ENCODE measurements at regions not wholly inside any gene's neighbourhood (a gene's known extent, or its start where the extent isn't known, plus 50 kb on each side); places are given as distances from the start of the nearest gene placed in this dataset.

DNA sequence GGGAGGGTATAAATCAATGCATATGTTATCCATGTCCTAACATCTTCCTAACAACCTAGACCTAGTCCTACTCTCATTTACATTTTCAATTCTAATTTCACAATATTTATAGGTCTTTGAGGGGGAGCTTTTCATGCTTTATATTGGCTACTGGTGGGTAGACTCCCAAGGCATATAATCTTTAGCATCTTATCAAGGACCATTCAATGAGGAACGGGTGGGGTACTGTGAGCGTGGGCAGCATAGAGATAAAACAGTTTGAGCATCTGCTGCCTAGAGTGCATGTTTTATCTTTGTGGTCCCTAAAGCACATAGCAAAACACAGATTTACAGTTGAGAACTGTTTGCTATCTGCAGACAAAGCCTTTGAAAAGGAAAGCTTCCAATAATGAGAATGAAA lies 427.6 kb upstream of the WWC1 start:
- no peak for DNase-seq (ENCODE audit: low spot score)

DNA sequence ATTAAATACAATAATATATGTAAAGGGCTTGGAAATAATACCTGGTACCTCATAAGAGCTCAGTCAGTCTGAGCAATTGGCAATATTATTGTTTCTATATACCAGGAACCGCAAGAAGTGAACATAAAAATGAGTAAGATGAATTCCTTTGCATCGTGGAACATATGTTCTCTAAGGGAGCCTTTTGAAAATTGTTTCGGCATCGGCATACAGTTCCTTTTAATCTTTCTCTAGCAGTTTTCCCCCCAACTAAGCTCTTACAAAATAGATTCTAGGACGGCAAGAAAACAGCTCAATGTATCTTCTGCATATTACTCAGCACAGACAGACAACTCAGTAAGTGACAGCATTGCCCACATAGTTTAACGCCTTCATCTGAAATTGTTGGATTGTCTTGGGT lies 426.6 kb upstream of the WWC1 start:
- no peak for DNase-seq (ENCODE audit: low spot score)

DNA sequence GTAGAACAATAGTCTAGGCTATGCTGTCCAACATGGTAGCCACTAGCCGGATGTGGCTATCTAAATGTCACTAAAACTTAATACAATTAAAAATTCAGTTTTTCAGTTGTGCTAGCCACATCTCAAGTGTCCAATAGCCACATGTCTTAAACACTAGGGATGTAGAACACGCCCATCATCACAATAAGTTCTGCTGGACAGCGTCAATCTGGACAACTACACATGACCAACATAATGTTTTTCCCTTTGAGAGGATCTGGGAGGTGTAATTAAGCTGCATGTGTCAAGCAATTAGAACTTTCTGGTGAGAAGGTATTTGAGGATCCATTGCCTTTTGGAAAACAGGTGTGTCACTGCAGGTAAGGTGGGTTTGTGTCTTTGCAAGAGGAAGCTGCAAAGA lies 424.6 kb upstream of the WWC1 start:
- DNase-seq (ENCODE audit: low spot score) = no peak

DNA sequence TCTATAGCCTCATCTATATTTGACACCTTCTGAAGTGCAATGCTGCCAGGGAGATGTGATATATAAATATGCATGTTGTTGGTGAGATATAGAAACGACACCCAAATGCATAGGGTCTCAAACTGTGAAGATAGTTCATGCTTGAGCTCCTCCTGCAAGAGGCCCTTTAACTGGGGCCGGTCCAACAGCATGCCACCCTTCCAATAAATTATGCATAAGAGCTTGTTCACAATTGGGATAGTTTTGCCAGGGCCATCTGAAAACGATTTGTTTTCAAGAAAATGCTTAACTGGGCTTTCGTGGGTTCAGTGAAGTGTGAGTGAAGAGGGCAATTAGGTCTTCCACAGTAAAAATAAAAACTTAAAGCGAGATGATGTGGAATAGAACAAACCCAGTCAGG lies 424.2 kb upstream of the WWC1 start:
- DNase-seq (ENCODE audit: low spot score) = no peak

DNA sequence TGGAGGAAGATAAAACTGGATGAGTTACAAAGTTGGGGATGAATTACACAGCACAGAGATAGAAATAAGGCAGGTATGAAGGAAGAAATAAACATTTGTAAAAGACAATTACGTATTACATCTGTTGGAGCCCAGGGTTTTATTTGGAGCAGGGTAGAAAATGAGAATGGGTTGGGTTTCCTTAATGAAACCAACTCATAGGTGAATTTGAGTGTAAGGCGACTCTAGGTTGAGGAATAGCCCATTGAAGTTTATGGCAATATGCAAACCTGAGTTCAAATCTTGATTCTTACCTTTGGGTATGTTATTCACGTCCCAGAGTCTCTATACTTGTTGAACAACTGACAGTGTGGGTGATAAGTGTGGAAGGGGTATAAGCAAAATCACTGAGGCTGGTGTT lies 422.3 kb upstream of the WWC1 start:
- no peak for DNase-seq (ENCODE audit: low spot score)

DNA sequence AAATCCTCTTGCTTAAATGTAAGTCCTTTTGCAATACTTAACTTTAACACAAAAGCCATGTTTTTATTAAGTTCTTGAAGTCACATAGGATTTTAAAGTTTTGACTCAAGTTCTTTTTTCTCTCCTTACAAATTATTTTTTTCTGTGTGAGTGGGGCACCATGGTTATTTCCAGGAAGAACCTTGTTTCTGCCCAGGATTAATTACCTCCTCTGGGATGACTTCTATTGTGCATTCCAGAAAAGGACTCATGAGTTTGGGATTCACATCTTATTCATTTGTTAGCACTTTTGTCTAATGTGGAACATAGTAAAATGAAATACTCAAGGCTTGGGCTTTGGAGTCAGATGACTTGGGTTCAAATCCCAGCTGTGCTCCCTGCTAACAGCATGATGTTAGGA lies 421.4 kb upstream of the WWC1 start:
- no peak for DNase-seq (ENCODE audit: low spot score)

DNA sequence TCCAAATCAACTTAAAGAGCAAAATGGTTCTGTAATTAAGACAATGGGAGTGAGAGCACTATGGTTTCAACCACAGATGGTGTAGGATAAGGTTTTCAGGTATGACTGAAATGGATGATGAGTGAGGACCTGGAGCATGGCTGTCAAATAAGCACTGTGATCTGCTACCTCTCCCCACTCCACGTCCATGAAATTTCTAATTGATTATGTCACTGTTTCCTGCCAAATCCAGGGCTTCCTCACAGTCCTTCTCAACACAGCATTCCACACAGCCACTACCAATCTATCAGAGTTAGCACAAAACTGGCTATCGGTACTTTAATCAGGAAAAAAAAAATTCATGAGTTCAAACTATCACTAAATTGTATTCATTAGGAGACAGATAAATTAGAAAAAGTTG lies 420.4 kb upstream of the WWC1 start:
- no peak for DNase-seq (ENCODE audit: low spot score)

DNA sequence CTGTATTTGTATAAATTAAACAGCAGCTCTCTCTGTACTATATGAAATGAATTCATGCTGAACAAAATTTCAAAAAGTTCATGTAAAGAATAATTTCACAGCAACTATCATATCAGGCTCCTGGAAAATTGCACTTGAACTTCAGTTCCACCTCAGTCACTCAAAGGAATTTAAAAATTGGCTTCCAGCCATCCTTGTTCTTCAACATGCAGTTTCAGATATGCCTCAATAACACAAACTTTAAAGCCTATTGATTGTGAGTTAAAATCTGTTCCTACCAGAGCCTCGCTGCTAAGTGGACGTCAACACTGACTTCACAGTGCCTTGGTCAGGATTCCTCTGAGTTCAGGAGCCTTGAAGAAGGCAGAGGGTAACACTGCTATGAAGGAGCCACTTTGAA lies 418.7 kb upstream of the WWC1 start:
- DNase-seq (ENCODE audit: low spot score) = no peak

DNA sequence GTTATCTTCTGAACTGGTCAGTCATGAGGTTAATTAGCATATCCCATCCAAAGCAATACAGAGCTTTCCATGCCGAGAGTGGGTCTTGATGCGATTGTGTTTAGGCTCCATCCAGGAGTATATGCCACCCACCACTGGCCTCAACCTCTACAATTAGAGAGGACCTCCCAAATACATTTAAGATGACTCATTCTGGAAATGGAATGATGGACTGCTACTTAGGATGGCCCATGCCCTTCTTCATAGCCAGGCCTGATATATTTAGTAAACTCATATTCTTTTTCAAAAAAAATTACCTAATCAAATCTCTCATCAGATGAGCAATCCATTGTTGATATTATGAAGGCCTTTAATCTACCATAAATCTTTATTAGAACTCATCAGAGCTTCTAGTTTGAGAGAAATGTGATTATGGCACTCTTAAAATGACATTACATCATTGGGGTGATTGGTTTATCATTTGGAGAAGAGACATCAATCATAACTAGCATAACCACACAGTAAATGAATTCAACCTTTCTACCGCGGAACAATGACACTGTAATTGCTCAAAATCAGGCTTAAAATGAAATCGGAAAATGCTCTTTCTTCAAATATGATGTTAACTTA lies 414.2 kb upstream of the WWC1 start:
- DNase-seq (ENCODE audit: low spot score) = no peak

DNA sequence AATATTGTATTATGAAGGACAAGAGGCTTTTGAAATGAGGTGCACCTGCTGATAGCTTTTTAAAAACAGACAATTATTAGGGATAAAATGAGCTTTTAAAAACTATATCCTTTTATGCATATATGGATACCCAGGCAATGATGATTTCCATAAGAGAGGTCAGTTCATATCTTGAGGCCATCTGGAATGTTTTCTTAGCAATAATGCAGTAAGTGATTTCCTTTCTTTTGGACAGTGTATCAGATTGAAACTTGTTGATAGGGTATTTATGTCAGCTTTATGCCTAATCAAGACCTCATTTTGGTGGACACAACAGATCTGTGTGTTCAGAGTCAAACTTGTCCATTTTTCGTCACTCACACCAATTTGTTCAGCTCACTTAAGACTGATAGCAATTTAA lies 413.5 kb upstream of the WWC1 start:
- DNase-seq (ENCODE audit: low spot score) = no peak

DNA sequence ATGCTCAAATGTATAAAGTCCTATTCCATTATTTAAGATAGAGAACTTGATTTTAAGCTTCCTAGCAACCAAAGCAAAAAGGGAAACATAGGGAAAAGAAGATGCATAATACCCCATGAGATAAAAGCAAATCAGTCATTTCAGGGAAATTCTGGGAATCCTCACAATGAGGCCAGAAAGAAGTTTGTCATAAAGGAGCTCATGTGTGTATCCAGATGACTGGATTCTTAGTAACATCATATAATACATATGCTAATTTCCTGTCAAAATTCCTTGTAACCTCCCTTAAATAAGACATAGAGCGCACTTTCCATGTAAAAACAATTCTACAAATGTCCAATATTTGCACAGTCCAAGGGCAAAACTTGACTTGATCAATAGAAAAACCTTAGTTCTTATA lies 411.0 kb upstream of the WWC1 start:
- no peak for DNase-seq (ENCODE audit: low spot score)

DNA sequence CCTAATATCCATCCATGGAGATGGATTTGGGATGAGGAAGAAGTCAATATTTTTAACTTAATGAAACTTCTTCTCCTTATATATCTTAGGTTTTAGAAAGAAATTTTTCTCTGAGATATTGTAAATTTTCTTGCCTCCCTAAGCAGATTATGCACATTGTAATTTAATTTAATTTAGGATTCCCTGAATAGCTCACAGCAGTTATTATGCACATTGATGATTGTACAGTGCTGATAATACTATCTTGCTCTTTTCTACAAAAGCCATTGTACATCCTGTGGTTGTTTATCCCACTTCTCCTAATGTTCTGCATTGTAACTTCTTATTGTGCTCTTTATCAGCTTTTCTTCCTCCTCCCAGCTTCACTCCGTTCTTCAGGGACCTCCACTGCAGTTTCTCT lies 410.4 kb upstream of the WWC1 start:
- DNase-seq (ENCODE audit: low spot score) = no peak

DNA sequence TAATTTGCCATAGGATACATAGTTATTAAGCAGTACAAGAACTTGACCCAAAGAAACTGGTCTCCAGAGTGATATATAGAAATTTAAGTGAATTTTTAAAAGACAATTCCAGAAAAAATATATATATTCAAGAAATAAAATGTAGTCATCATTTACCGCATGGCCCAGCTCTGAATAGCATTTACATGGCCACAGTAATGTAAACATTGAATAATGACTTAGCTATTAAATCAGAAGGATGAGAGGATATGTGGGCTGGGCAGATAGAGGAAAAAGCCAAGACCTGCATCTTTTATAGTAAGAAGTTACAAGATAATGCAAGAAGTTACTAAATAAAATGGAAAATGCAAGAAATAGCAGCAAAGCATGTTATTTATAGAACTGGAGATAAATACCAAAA lies 405.2 kb upstream of the WWC1 start:
- no peak for DNase-seq (ENCODE audit: low spot score)

DNA sequence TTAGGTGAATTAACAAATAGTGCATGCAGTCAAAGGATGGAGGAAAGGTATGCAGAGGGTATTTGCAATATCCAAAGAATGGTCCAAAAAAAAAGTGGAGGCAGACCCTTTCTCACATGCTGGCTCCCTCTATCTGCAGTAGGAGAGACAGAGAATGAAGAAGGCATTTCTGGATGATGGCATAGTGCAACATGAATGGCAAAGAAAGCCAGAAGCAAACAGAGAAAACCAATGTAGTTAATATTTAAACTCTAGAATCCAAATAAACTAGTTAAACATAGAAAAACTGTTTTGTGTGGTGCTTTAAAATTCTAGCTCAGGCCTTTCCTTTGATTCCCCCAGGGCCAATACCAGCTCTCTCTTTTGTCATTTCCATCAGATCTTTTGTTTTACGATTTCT lies 403.1 kb upstream of the WWC1 start:
- no peak for DNase-seq (ENCODE audit: low spot score)

DNA sequence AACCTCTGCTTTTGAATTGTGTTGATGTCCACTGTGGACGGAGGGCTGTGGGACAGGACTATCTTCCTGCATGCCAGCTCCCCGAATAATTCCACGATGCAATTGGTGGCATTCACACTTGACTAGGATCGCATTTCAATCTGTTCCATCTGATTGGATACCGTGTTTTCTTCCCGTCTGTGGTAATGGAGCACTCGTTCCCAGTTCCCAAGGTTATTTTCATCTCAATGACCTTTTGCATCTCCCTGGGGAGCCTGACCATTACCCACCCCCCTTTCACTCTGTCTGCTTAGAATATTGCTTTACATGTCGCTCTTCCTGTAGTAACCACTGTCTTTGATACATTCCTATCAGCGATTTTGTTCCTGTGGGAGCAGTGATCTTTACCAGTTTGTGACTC lies 402.2 kb upstream of the WWC1 start:
- DNase-seq (ENCODE audit: low spot score) = no peak

DNA sequence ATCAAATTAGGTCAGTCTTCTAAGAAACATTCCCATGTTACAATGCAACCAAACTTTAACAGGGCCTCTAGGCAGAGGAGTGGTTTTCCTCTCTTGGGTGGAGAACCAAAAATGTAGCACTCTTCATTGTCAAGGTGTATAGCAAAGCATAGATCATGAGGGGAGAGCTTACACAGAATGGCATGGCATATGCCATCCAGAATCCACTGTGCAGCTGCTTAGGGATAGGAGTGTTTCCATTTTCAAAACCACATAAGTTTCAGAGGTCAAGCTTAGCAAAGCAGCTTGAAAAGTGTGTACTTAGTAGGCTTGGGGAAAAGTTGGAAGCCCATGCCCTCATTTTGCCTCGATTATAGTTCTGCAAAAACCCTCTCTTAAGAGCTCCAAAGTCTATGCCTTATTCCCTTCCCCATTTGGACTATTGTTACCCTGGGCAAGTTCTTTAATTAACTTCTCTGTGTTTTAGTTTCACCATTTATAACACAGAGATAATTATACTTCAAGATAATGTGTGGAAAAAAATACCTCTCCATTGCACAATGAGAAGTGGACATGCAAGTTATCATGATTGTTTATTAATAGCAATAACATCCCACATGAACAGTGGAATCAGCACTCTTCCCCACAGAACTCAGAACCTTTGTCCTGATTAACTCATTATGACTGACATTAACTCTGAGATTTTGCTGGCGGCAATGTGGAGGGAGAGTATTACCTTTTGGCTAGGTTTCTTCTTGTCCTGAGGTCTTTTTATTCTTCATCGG lies 398.9 kb upstream of the WWC1 start:
- no peak for DNase-seq (ENCODE audit: low spot score)

DNA sequence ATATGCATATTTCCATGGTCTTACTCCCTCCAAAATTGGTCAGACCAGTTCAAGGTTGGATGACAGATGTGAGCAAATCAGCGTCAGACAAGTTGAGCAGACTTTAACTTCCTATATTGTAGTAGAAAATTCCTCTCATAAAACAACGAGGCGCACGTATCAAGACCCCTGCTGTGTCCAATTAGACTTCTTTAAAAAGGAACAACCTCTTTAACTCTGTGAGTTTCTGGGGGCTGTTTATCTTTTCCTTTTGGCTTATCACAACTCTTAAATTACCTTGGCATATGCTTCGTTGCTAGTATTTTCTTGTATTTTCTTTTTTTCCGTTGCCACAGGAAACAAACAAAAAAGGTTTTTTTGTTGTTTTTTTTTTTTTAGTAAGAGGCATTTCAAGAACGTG lies 398.2 kb upstream of the WWC1 start:
- DNase-seq (ENCODE audit: low spot score) = no peak

DNA sequence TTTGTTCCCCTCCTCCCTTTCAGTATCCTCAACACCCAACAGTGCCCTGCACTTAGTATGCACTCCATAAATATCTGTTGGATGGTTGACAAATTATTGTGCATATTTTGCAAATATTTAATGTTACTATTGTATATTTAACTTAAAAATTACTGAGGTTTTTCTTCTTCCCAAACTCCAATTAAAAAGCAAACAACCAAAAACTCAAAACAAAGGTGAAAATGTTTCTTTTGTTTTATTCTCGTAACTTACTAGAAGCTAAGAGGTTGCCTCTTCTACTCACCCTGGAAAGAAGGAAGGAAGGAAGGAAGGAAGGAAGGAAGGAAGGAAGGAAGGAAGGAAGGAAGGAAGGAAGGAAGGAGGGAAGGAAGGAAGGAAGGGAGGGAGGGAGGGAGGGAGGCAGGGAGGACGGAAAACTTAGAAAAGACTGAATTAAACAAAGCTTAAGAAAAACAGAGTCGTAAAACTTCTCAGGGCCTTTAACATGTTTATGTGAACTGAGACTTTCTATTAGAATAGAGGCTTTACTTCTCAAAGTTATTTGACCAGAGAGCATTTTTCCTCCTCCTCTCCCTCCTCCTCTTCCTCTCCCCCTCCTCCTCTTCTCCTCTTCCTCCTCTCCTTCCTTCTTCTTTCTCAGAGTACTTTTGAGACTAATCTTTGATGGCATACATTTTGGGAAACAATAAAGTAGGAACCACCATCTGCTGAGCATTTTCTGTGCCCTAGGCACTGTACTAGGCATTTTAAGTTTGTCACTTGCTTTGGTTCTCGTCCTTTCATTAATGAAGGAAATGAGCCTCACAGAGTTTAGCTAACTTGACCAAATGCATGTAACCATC lies 396.6 kb upstream of the WWC1 start:
- DNase-seq (ENCODE audit: low spot score) = no peak

DNA sequence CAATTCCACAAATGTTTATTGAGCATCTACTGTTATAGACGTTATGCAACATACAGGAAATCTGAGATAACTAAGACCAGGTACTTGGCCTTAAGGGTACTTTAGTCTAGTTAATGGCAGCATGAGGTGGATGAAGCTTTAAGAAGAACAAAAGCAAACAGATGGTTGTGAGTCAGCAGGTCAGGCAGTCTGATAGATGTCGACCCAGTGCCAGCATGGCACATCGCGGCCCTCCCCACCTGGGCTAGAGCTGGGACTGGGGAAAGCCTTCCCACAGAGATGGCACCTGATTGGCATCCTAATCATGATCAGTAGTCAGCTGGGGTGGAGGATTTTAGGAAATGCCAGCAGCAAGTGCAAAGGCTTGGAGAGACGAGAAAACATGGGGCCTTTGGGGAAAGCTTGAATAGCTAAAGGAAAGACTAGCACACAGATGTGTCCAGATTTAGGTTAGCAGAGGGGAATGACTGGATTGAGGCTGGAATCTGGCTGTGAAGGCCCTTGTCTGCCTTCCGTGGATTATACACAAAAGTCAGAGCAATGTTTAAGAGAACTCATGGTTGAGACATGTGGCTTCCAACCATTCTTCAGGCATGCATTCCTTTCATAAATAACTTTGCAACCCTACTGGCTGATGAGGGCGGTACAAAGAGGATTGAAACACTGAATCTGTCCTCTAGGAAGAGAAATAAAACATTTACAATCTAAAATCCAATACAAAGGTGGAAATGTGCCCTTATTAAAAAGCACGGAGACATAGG lies 395.4 kb upstream of the WWC1 start:
- no peak for DNase-seq (ENCODE audit: low spot score)

DNA sequence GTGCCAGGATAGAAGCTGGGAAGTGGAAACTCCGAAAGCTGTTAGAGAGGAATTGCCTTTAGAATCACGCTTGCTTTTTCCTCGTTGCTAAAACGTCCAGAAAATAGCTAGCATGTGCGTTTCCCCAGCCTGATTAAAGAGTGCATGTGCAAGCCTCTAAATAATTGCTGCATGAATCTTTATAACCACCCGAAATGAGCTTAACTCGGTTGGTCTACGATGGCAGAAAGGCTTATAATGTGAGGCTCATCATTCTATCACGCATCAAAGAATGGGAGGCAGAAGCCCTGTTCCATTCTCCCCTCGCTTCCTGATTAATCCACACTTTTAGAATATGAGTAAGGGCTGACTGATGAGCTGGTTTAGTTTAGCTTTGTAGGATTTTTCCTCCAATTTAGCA lies 394.6 kb upstream of the WWC1 start:
- no peak for DNase-seq (ENCODE audit: low spot score)

DNA sequence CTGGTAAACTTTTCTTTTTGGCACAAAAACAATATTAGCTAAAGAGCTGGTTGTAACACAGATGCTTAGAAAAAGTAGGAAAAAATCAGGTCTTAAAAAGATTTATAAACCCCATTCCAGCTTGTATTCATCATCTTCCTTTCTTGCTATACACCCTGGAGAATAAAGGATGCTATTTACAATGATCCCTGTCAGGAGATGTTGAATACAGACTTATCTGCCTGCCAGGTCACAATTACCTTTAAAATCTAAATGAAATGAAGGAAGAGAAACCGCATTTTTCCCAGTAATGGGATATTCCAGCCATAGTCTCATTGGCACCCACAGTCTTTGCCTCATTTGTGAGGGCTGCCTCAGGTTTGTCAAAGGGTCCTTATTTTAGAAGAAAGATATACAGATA lies 394.1 kb upstream of the WWC1 start:
- DNase-seq (ENCODE audit: low spot score) = no peak

DNA sequence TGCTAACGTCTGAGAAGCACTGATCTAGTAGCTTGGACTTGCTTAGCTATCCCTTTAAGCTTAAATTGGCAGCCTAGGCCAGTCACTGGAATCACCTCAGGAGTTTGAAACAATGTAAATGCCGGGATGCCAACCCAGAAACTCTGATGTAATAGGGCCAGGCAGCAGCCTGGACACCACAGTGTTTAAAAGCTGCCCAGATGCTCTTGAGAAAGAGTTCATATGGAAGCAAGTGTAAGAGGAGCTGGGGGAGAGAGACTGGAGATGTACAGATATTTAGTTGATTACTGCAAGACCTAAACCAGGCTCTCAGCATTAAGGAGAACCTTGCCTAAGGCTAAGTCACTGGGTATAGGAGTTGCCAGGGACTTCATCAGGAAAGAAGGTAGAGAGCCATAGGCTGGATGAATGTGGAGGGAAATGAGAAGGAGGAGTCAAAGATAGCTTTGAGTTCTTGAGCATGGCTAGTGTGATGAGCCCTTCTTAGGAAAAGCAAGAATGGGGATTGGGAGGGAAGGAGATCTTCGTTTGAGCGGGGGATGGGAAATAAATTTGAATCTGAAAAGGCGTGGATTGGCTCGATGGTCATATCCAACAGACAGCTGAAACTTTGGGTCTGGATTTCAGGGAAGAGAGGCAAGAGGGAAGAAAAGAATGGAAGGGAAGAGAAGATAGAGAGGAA lies 392.9 kb upstream of the WWC1 start:
- no peak for DNase-seq (ENCODE audit: low spot score)
